Type B pancreatic cell (in vitro differentiated cells): ENCODE measurements at regions not wholly inside any gene's neighbourhood (a gene's known extent, or its start where the extent isn't known, plus 50 kb on each side); places are given as distances from the start of the nearest gene placed in this dataset.

Source experiments
- DNase-seq: peaks from one replicate; pipeline ENCODE4 v3.0.0; 2021; ENCODE audit warnings: mixed read lengths; ENCODE audit not compliant: unreplicated experiment; ENCODE audit errors: extremely low spot score
- H3K27ac Mint-ChIP-seq: 2 replicates; pipeline ENCODE4 v1.8.0; 2021; ENCODE audit warnings: mild to moderate bottlenecking, mixed read lengths
- H3K27me3 Mint-ChIP-seq: 2 replicates; pipeline ENCODE4 v1.8.0; 2021; ENCODE audit warnings: mixed read lengths
- H3K36me3 Mint-ChIP-seq: 2 replicates; pipeline ENCODE4 v1.8.0; 2021; ENCODE audit warnings: mixed read lengths
- H3K4me1 Mint-ChIP-seq: one replicate; pipeline ENCODE4 v1.8.0; 2021; ENCODE audit warnings: mixed read lengths; ENCODE audit not compliant: unreplicated experiment
- H3K4me3 Mint-ChIP-seq: 2 replicates; pipeline ENCODE4 v1.8.0; 2021; ENCODE audit warnings: mild to moderate bottlenecking, mixed read lengths
- H3K9me3 Mint-ChIP-seq: 2 replicates; pipeline ENCODE4 v1.8.0; 2021; ENCODE audit warnings: mixed read lengths
- CTCF ChIP-seq: fragments of 200-600 bp; sonication (generic); conservative IDR thresholded peaks from 2 replicates; pipeline ENCODE4 v1.5.0; 2021; ENCODE audit warnings: antibody characterized with exemption, mild to moderate bottlenecking

DNA sequence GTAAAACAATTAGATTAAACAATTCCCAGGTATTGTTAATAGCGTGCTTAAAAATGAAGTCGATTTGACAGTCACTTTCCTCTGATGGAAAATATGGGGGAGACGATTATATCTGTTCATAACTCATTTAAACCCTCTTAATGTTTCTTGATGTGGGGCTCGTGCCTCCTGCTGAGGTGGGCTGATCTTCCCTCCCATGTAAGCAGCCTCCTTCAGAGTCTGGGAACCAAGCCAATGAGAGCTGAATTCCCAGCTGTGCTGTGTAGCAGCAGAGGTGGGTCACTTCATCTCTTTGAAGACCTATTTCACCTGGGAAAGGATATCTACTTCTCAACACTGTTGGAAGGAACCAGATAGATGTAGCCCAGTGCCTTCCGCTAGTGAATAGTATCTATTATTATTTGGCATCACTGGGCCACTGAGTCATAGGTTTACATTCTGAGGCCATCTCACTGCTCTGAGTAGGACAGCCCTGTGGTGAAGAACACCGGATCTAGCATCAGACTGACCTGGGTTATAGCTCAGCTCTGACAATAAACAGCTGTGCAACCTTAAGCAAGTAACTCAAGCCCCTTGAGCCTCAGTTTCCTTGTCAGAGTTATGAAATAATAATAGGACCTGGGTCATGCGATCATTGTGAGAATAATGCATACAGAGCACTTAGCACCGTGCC, 85.3 kb upstream of the C16orf82 start:
- H3K27me3 Mint-ChIP-seq: peaks cover 16% of the 10 kb centered on the region
- no peaks in the 10 kb centered on the region for H3K9me3 Mint-ChIP-seq
- no peaks in the 10 kb centered on the region for H3K4me1 Mint-ChIP-seq
- H3K27ac Mint-ChIP-seq: no peak overlapping the region
- TF ChIP-seq CTCF: no peak
- H3K4me3 Mint-ChIP-seq: no peak overlapping the region
- no peak for DNase-seq
- H3K36me3 Mint-ChIP-seq: no peaks in the 10 kb centered on the region

GRCh38 chr16:26982422-26982821, 84.3 kb upstream of the C16orf82 start:
- Mint-ChIP-seq H3K4me3 (no peak overlapping the region), H3K4me1 (no peaks in the 10 kb centered on the region), H3K9me3 (no peaks in the 10 kb centered on the region), H3K27ac (no peak overlapping the region), H3K27me3 (peaks cover 20% of the 10 kb centered on the region), H3K36me3 (no peaks in the 10 kb centered on the region)
- no peak for DNase-seq
- no peak for TF ChIP-seq CTCF

- Mint-ChIP-seq H3K27me3 (peaks cover 23% of the 10 kb centered on the region), H3K9me3 (no peaks in the 10 kb centered on the region), H3K4me3 (no peak overlapping the region), H3K36me3 (no peaks in the 10 kb centered on the region), H3K27ac (no peak overlapping the region), H3K4me1 (no peaks in the 10 kb centered on the region)
- TF ChIP-seq CTCF: no peak
- no peak for DNase-seq
These were observed 83.3 kb upstream of the C16orf82 start for GRCh38 chr16:26983426-26983825.

GRCh38 chr16:26985100-26986065, 81.3 kb upstream of the C16orf82 start:
- H3K9me3 Mint-ChIP-seq: no peaks in the 10 kb centered on the region
- DNase-seq: no peak
- no peak for TF ChIP-seq CTCF
- H3K4me1 Mint-ChIP-seq: no peaks in the 10 kb centered on the region
- no peaks in the 10 kb centered on the region for H3K36me3 Mint-ChIP-seq
- no peak overlapping the region for H3K27ac Mint-ChIP-seq
- peaks cover 15% of the 10 kb centered on the region for H3K27me3 Mint-ChIP-seq
- H3K4me3 Mint-ChIP-seq: no peak overlapping the region

GRCh38 chr16:26987597-26988010, 79.1 kb upstream of the C16orf82 start:
- no peak for DNase-seq
- H3K36me3 Mint-ChIP-seq: no peaks in the 10 kb centered on the region
- no peak for TF ChIP-seq CTCF
- H3K27me3 Mint-ChIP-seq: peaks cover 20% of the 10 kb centered on the region
- H3K27ac Mint-ChIP-seq: no peak overlapping the region
- H3K9me3 Mint-ChIP-seq: no peaks in the 10 kb centered on the region
- no peak overlapping the region for H3K4me3 Mint-ChIP-seq
- no peaks in the 10 kb centered on the region for H3K4me1 Mint-ChIP-seq
